Lung (tissue), 11 donors: ENCODE measurements at regions not wholly inside any gene's neighbourhood (a gene's known extent, or its start where the extent isn't known, plus 50 kb on each side); places are given as distances from the start of the nearest gene placed in this dataset.

Experiments used
- ATAC-seq: fragments of 200-7000 bp; cut with Tn5 transposase; one replicate; pipeline ENCODE4 v1.9.1; 2020; ENCODE audit warnings: moderate number of reproducible peaks; ENCODE audit not compliant: insufficient read depth, low FRiP score
- DNase-seq, 3 donors: peaks; one replicate each; pipeline ENCODE4 v3.0.0-alpha.2; 2013 to 2017
- H3K27ac ChIP-seq, 2 donors: one replicate each; pipeline ENCODE4 v1.5.1; 2013; ENCODE audit warnings: mild to moderate bottlenecking in 2 of 2, moderate library complexity in 2 of 2, control low read depth in 1 of 2, inconsistent platforms in 1 of 2, low read depth in 1 of 2, low read length in 1 of 2
- H3K27me3 ChIP-seq, 3 donors: one replicate each; pipeline ENCODE4 v1.5.1; 2013; ENCODE audit warnings: low read length in 2 of 3; ENCODE audit not compliant: control insufficient read depth in 3 of 3, insufficient read depth in 3 of 3
- H3K36me3 ChIP-seq, 4 donors: one replicate each; pipeline ENCODE4 v1.5.1; 2013; ENCODE audit warnings: low read length in 4 of 4, mild to moderate bottlenecking in 1 of 4, moderate library complexity in 1 of 4; ENCODE audit not compliant: control insufficient read depth in 4 of 4, insufficient read depth in 4 of 4
- H3K4me1 ChIP-seq, 5 donors: one replicate each; pipeline ENCODE4 v1.5.1; 2013; ENCODE audit warnings: low read length in 5 of 5, mild to moderate bottlenecking in 2 of 5, moderate library complexity in 1 of 5; ENCODE audit not compliant: control insufficient read depth in 5 of 5, insufficient read depth in 5 of 5
- H3K4me3 ChIP-seq: one replicate; pipeline ENCODE4 v1.5.1; 2013; ENCODE audit warnings: mild to moderate bottlenecking, control low read depth, moderate library complexity
- H3K9ac ChIP-seq, 2 donors: one replicate each; pipeline ENCODE4 v1.5.1; 2013; ENCODE audit warnings: low read length in 2 of 2, control low read depth in 1 of 2; ENCODE audit not compliant: insufficient read depth in 1 of 2
- H3K9me3 ChIP-seq, 4 donors: one replicate each; pipeline ENCODE4 v1.5.1; 2013; ENCODE audit warnings: low read length in 3 of 4, mild to moderate bottlenecking in 1 of 4, moderate library complexity in 1 of 4; ENCODE audit not compliant: control insufficient read depth in 4 of 4, insufficient read depth in 3 of 4
- WGBS, 2 donors: extraction: QIAGEN DNeasy Blood & Tissue Kit; methylation state at CpG; one replicate each; pipeline ENCODE4 v1.1.7; 2013; 5-methylcytosine and 5-hydroxymethylcytosine counted together
- TF ChIP-seq, protein P1 (sequence below): IDR thresholded peaks from 2 replicates; pipeline ENCODE4 v1.5.1; 2012; ENCODE audit warnings: mild to moderate bottlenecking; ENCODE audit errors: control extremely low read depth, extremely low read depth
- donor health status: control.
- donor health status: control.
- donor health status: Bipolar disorder and iron deficiency.
- donor health status: healthy.
- donor health status: DM: yes; HTN: yes; CAD: no.

- H3K4me3 ChIP-seq, result no peak overlapping the region
- 65 to 72% methylated on average over 3 of the region's 3 CpGs for WGBS, 2 donors
- H3K27me3 ChIP-seq, result no peaks in the 10 kb centered on the region
- no peaks in the 10 kb centered on the region for H3K36me3 ChIP-seq
- DNase-seq (peak in 2 of 3 donors; percentile 13 to 33), ATAC-seq (no peak)
- H3K4me1 ChIP-seq, result peaks cover 0 to 8% (median 2%) of the 10 kb centered on the region in 5 donors
- TF ChIP-seq, protein P1, sequence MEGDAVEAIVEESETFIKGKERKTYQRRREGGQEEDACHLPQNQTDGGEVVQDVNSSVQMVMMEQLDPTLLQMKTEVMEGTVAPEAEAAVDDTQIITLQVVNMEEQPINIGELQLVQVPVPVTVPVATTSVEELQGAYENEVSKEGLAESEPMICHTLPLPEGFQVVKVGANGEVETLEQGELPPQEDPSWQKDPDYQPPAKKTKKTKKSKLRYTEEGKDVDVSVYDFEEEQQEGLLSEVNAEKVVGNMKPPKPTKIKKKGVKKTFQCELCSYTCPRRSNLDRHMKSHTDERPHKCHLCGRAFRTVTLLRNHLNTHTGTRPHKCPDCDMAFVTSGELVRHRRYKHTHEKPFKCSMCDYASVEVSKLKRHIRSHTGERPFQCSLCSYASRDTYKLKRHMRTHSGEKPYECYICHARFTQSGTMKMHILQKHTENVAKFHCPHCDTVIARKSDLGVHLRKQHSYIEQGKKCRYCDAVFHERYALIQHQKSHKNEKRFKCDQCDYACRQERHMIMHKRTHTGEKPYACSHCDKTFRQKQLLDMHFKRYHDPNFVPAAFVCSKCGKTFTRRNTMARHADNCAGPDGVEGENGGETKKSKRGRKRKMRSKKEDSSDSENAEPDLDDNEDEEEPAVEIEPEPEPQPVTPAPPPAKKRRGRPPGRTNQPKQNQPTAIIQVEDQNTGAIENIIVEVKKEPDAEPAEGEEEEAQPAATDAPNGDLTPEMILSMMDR, result no peak
- H3K9me3 ChIP-seq, result peaks cover 0 to 2% (median 0%) of the 10 kb centered on the region in 4 donors
- peak overlapping the region in 1 of 2 donors; percentile 42 for H3K27ac ChIP-seq
- no peak overlapping the region for H3K9ac ChIP-seq
These were observed 88.8 kb upstream of the KDR start for GRCh38 chr4:55214172-55214571.

DNA sequence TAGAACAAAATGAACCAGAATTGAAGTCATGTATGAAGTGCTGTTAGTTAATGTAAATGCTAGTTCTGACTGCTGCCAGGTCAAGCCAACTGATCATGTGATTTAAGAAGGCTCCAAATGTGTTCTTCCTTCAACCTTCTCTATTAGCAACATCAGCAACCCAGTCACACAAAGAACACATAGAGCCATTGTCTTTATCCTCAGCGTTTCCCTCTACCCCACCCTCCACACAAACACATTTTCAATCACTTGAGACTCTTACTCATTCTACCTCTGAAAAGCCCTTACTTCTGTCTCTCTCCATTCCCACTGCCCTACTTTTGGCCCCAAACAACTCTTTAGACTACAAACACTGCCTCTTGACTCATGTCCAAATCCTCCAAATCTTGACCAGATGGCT lies 89.7 kb upstream of the KDR start:
- H3K9ac ChIP-seq, result no peak overlapping the region
- H3K4me1 ChIP-seq, result peaks cover 0 to 8% (median 2%) of the 10 kb centered on the region in 5 donors
- DNase-seq (no peak), ATAC-seq (no peak)
- 48 to 64% methylated on average over 1 of the region's 1 CpG for WGBS, 2 donors
- H3K4me3 ChIP-seq, result no peak overlapping the region
- H3K27me3 ChIP-seq, result no peaks in the 10 kb centered on the region
- TF ChIP-seq, protein P1, result no peak
- no peak overlapping the region for H3K27ac ChIP-seq
- H3K36me3 ChIP-seq, result no peaks in the 10 kb centered on the region
- H3K9me3 ChIP-seq, result peaks cover 0 to 2% (median 0%) of the 10 kb centered on the region in 4 donors

GRCh38 chr4:55216863-55217635 lies 91.7 kb upstream of the KDR start:
- H3K9ac ChIP-seq, result no peak overlapping the region
- peaks cover 0 to 2% (median 0%) of the 10 kb centered on the region in 4 donors for H3K9me3 ChIP-seq
- WGBS, 2 donors, result 61 to 77% methylated on average over 4 of the region's 4 CpGs
- H3K36me3 ChIP-seq, result no peaks in the 10 kb centered on the region
- H3K4me1 ChIP-seq, result peaks cover 0 to 8% (median 2%) of the 10 kb centered on the region in 5 donors
- TF ChIP-seq, protein P1, result no peak
- peak in 1 of 3 donors; percentile 23 for DNase-seq
- H3K27me3 ChIP-seq, result no peaks in the 10 kb centered on the region
- no peak overlapping the region for H3K4me3 ChIP-seq
- no peak for ATAC-seq
- no peak overlapping the region for H3K27ac ChIP-seq
